ENCODE measurements at regions not wholly inside any gene's neighbourhood (a gene's known extent, or its start where the extent isn't known, plus 50 kb on each side); places are given as distances from the start of the nearest gene placed in this dataset.

GRCh38 chr12:118727979-118728366 lies 253.4 kb upstream of the SRRM4 start:
- peaks cover 24% of the 10 kb centered on the region for H3K9me3 Mint-ChIP-seq
- no peak overlapping the region for H3K4me3 Mint-ChIP-seq
- no peaks in the 10 kb centered on the region for H3K4me1 Mint-ChIP-seq
- no peak for ATAC-seq
- H3K36me3 Mint-ChIP-seq = no peaks in the 10 kb centered on the region; the same call in 1 of the 2 replicates
- no peak for TF ChIP-seq ESRRA (CRISPR knock-in tag; IDR thresholded peaks at IDR 0.05; ENCODE audit: borderline replicate concordance)
- no peak for TF ChIP-seq SMAD4 (CRISPR knock-in tag; IDR thresholded peaks at IDR 0.05)
- no peak for TF ChIP-seq FOXP4 (CRISPR knock-in tag; IDR thresholded peaks at IDR 0.05)
- no peak for TF ChIP-seq E2F1 (CRISPR knock-in tag; IDR thresholded peaks at IDR 0.05)
- TF ChIP-seq TP53 (CRISPR knock-in tag; IDR thresholded peaks at IDR 0.05) = no peak
- no peak for TF ChIP-seq CREM (CRISPR knock-in tag; IDR thresholded peaks at IDR 0.05)
- no peak for TF ChIP-seq TEAD4 (CRISPR knock-in tag; IDR thresholded peaks at IDR 0.05)
- TF ChIP-seq GRHL2 (CRISPR knock-in tag; IDR thresholded peaks at IDR 0.05; ENCODE audit: insufficient replicate concordance, severe bottlenecking) = no peak
- TF ChIP-seq NR3C1 (CRISPR knock-in tag; conservative IDR thresholded peaks at IDR 0.05; ENCODE audit: low read depth) = no peak
- TF ChIP-seq ZNF281 (CRISPR knock-in tag; IDR thresholded peaks at IDR 0.05) = no peak
- TF ChIP-seq MXD4 (CRISPR knock-in tag; IDR thresholded peaks at IDR 0.05; ENCODE audit: borderline replicate concordance) = no peak
- TF ChIP-seq ZNF219 (CRISPR knock-in tag; IDR thresholded peaks at IDR 0.05; ENCODE audit: borderline replicate concordance) = no peak
- TF ChIP-seq RELA (CRISPR knock-in tag; IDR thresholded peaks at IDR 0.05; ENCODE audit: borderline replicate concordance) = no peak
- no peak for TF ChIP-seq ZNF138 (CRISPR knock-in tag; conservative IDR thresholded peaks at IDR 0.05)
- no peak for TF ChIP-seq EMX1 (CRISPR knock-in tag; IDR thresholded peaks at IDR 0.05)
- TF ChIP-seq AR (CRISPR knock-in tag; IDR thresholded peaks at IDR 0.05) = no peak
- no peak for TF ChIP-seq NR1H2 (CRISPR knock-in tag; IDR thresholded peaks at IDR 0.05)
- CTCF ChIA-PET = interaction anchor here (1.0 kb wide), 1 partner anchor 105 kb away, joined by 3 read pairs; no protein-coding TSS in a partner anchor
- no peaks in the 10 kb centered on the region for H3K27me3 Mint-ChIP-seq (ENCODE audit: low read depth)
- no peak for DNase-seq (ENCODE audit: low spot score)
- POLR2A ChIA-PET = no interaction called here
- H3K27ac Mint-ChIP-seq = no peak overlapping the region

GRCh38 chr12:118734266-118734665 lies 247.1 kb upstream of the SRRM4 start:
- CTCF ChIA-PET = no interaction called here
- DNase-seq (ENCODE audit: low spot score) = no peak
- H3K9me3 Mint-ChIP-seq = peaks cover 24% of the 10 kb centered on the region
- no peak overlapping the region for H3K27ac Mint-ChIP-seq
- H3K36me3 Mint-ChIP-seq = no peaks in the 10 kb centered on the region; the same call in 1 of the 2 replicates
- no peak overlapping the region for H3K4me3 Mint-ChIP-seq
- ATAC-seq = no peak
- TF ChIP-seq ZNF219 (CRISPR knock-in tag; IDR thresholded peaks at IDR 0.05; ENCODE audit: borderline replicate concordance) (no peak), ZNF263 (CRISPR knock-in tag; IDR thresholded peaks at IDR 0.05; ENCODE audit: low read depth) (no peak), RELA (CRISPR knock-in tag; IDR thresholded peaks at IDR 0.05; ENCODE audit: borderline replicate concordance) (no peak), ERG (CRISPR knock-in tag; IDR thresholded peaks at IDR 0.05) (no peak), ZNF425 (CRISPR knock-in tag; conservative IDR thresholded peaks at IDR 0.05) (no peak), FOXP1 (CRISPR knock-in tag; IDR thresholded peaks at IDR 0.05; ENCODE audit: borderline replicate concordance) (no peak), E2F5 (CRISPR knock-in tag; IDR thresholded peaks at IDR 0.05) (no peak)
- POLR2A ChIA-PET = no interaction called here
- H3K4me1 Mint-ChIP-seq = no peaks in the 10 kb centered on the region
- H3K27me3 Mint-ChIP-seq (ENCODE audit: low read depth) = no peaks in the 10 kb centered on the region; the same call in 1 of the 2 replicates
